Esophagus muscularis mucosa (tissue), 4 donors: ENCODE measurements at regions not wholly inside any gene's neighbourhood (a gene's known extent, or its start where the extent isn't known, plus 50 kb on each side); places are given as distances from the start of the nearest gene placed in this dataset.

Experiments
- EP300 ChIP-seq: sonication (generic); formaldehyde crosslinking; IDR thresholded peaks from one replicate; pipeline ENCODE4 v1.6.1; 2017; ENCODE audit warnings: antibody characterized with exemption
- POLR2A ChIP-seq: fragments of 450-650 bp; IDR thresholded peaks from one replicate; pipeline ENCODE4 v1.6.1; 2017; ENCODE audit warnings: antibody characterized with exemption, moderate library complexity, mild to moderate bottlenecking, low read depth
- POLR2AphosphoS5 ChIP-seq, 2 donors: sonication (generic); formaldehyde crosslinking; IDR thresholded peaks; one replicate each; pipeline ENCODE4 v1.6.1; 2017; ENCODE audit warnings: antibody characterized with exemption in 2 of 2
- TF ChIP-seq, protein P1 (sequence below), 3 experiments: fragments of 200-600 bp in 2 of 3; fragments of 450-650 bp in 1 of 3; sonication (generic) in 2 of 3; IDR thresholded peaks; one replicate each; pipeline ENCODE4 v1.5.1; 2017 to 2019; ENCODE audit warnings: antibody characterized with exemption in 3 of 3, mild to moderate bottlenecking in 2 of 3, moderate library complexity in 1 of 3

DNA sequence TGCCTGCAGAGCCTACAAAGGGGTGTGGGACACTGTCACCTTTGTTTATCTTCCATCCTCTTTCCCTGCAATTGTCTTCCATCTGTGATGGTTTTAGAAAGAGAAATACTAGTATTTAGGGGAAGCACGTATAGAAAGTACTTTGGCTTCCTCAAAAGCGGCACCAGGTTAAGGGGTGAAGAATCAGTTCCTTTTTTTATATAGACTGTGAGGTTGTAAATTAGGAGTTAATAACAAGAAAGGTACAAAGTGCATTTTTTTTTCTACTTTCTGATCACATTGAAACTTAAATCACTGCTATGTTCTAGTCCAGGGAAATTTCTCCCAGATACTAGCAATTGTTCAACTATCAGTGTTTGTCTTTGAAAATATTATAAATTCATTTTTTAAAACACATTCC, 219.3 kb downstream of the CEMIP2 start:
- no peak for TF ChIP-seq POLR2A
- TF ChIP-seq, protein P1, sequence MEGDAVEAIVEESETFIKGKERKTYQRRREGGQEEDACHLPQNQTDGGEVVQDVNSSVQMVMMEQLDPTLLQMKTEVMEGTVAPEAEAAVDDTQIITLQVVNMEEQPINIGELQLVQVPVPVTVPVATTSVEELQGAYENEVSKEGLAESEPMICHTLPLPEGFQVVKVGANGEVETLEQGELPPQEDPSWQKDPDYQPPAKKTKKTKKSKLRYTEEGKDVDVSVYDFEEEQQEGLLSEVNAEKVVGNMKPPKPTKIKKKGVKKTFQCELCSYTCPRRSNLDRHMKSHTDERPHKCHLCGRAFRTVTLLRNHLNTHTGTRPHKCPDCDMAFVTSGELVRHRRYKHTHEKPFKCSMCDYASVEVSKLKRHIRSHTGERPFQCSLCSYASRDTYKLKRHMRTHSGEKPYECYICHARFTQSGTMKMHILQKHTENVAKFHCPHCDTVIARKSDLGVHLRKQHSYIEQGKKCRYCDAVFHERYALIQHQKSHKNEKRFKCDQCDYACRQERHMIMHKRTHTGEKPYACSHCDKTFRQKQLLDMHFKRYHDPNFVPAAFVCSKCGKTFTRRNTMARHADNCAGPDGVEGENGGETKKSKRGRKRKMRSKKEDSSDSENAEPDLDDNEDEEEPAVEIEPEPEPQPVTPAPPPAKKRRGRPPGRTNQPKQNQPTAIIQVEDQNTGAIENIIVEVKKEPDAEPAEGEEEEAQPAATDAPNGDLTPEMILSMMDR (IDR thresholded peaks at IDR 0.05), result no peak
- no peak for TF ChIP-seq EP300
- TF ChIP-seq POLR2AphosphoS5 (IDR thresholded peaks at IDR 0.05), result no peak
